Nephron progenitor cell (in vitro differentiated cells): ENCODE measurements at regions not wholly inside any gene's neighbourhood (a gene's known extent, or its start where the extent isn't known, plus 50 kb on each side); places are given as distances from the start of the nearest gene placed in this dataset.
"Not testable (repeated sequence)": the region's sequence is repeated elsewhere in the genome, so short reads cannot be mapped to it uniquely, and the experiment has no call there.

Source experiments
- DNase-seq: peaks from one replicate; pipeline ENCODE4 v3.0.0; 2021
- H3K27ac Mint-ChIP-seq: 2 replicates; pipeline ENCODE4 v1.8.0; 2021; ENCODE audit warnings: mild to moderate bottlenecking, moderate library complexity, mixed read lengths
- H3K27me3 Mint-ChIP-seq: 2 replicates; pipeline ENCODE4 v1.8.0; 2021; ENCODE audit warnings: mild to moderate bottlenecking, low read depth, mixed read lengths; ENCODE audit not compliant: poor library complexity
- H3K36me3 Mint-ChIP-seq: 2 replicates; pipeline ENCODE4 v1.8.0; 2021; ENCODE audit warnings: low read depth, mixed read lengths
- H3K4me1 Mint-ChIP-seq: 2 replicates; pipeline ENCODE4 v1.8.0; 2021; ENCODE audit warnings: mixed read lengths
- H3K4me3 Mint-ChIP-seq: 2 replicates; pipeline ENCODE4 v1.8.0; 2021; ENCODE audit warnings: mild to moderate bottlenecking, moderate library complexity, mixed read lengths
- H3K9me3 Mint-ChIP-seq: 2 replicates; pipeline ENCODE4 v1.8.0; 2021; ENCODE audit warnings: mild to moderate bottlenecking, moderate library complexity, mixed read lengths
- CTCF ChIP-seq: fragments of 200-600 bp; sonication (generic); IDR thresholded peaks from 2 replicates; pipeline ENCODE4 v1.5.0; 2021; ENCODE audit warnings: antibody characterized with exemption

GRCh38 chr6:132023490-132023889 lies 72.3 kb upstream of the CCN2 start:
- DNase-seq, result no peak
- H3K27ac Mint-ChIP-seq, result no peak overlapping the region
- peaks cover 9% of the 10 kb centered on the region for H3K4me1 Mint-ChIP-seq

GRCh38 chr6:132021552-132022375 lies 70.6 kb upstream of the CCN2 start:
- DNase-seq, result no peak
- H3K27ac Mint-ChIP-seq, result no peak overlapping the region
- peaks cover 9% of the 10 kb centered on the region for H3K4me1 Mint-ChIP-seq
- no peak for TF ChIP-seq CTCF
- H3K27me3 Mint-ChIP-seq, result no peaks in the 10 kb centered on the region
- H3K36me3 Mint-ChIP-seq, result no peaks in the 10 kb centered on the region
- no peaks in the 10 kb centered on the region for H3K9me3 Mint-ChIP-seq
- H3K4me3 Mint-ChIP-seq, result no peak overlapping the region

More at GRCh38 chr6:132023490-132023889, 72.3 kb upstream of the CCN2 start:
- TF ChIP-seq CTCF, result no peak
- no peaks in the 10 kb centered on the region for H3K36me3 Mint-ChIP-seq
- no peaks in the 10 kb centered on the region for H3K9me3 Mint-ChIP-seq
- H3K27me3 Mint-ChIP-seq, result no peaks in the 10 kb centered on the region
- no peak overlapping the region for H3K4me3 Mint-ChIP-seq

GRCh38 chr6:132020918-132021317 lies 69.7 kb upstream of the CCN2 start:
- not testable (repeated sequence) for H3K4me3 Mint-ChIP-seq, H3K9me3 Mint-ChIP-seq, DNase-seq, H3K36me3 Mint-ChIP-seq, H3K27me3 Mint-ChIP-seq, H3K27ac Mint-ChIP-seq, H3K4me1 Mint-ChIP-seq

DNA sequence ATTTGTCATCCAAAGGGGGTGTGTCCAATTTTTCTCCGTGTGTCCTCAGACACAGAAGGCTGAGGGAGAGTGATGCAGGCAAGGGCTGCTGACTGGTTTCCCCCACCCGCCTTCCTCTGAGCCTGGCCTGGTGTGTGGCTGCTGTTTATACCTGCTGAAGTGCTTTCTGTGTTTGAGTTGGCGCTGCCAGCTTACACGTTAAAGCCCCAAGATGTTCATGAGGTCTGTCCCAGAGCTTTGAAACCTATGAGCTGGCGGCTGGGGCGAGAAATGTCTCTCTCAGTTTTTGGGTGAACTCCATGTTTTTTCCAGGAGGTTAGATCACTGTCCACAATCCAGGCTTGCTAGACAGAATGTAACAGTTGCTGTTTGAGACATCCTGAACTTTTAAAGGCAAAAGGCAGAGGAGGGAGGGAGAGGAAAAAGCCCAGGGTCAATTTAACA lies 69.0 kb upstream of the CCN2 start:
- Mint-ChIP-seq H3K4me1 (peaks cover 9% of the 10 kb centered on the region), H3K27me3 (no peaks in the 10 kb centered on the region), H3K4me3 (no peak overlapping the region), H3K9me3 (no peaks in the 10 kb centered on the region), H3K27ac (peak overlapping the region; percentile 64), H3K36me3 (no peaks in the 10 kb centered on the region)
- no peak for TF ChIP-seq CTCF
- DNase-seq, result no peak

DNA sequence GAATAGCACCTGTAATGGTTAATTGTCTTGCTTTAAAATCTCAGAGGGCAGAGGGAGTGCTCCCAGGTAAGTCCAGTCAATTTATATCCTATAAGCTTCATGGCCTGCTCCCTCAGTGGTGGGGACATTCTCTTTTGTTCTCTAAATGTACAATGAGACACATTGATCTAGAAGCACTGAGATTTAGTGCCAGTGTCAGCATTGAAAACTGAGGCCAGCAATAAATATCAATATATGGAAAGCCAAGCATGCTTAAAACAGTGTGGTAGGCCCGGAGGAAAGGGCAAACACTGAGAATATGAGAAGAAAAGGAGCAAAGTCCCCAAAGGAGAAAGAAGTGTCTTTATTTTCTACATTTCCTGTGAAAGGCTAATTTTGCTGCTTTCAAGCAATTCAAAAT lies 68.4 kb upstream of the CCN2 start:
- H3K27me3 Mint-ChIP-seq, result no peaks in the 10 kb centered on the region
- no peak for TF ChIP-seq CTCF
- no peak overlapping the region for H3K27ac Mint-ChIP-seq
- H3K36me3 Mint-ChIP-seq, result no peaks in the 10 kb centered on the region
- H3K4me1 Mint-ChIP-seq, result peaks cover 9% of the 10 kb centered on the region
- no peak for DNase-seq
- no peaks in the 10 kb centered on the region for H3K9me3 Mint-ChIP-seq
- no peak overlapping the region for H3K4me3 Mint-ChIP-seq

DNA sequence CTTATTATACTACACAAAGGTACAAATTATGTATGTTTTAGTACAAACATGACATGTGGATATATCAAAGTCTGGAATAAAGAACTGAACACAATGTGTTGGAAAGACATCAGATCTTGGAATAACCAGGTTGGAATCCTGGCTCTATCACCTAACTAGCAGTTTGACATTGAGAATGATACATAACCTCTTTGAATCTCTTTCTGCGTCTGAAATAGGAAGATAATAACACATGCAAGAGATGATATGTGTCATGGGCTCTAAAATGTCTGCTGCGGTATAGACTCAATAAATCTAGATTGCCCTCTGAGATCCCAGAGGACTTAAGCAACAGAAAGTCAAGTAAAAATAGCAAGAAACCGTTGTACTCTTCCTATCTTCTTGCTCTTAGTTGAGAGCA lies 66.8 kb upstream of the CCN2 start:
- Mint-ChIP-seq H3K4me3 (no peak overlapping the region), H3K4me1 (peaks cover 9% of the 10 kb centered on the region), H3K27ac (no peak overlapping the region), H3K36me3 (no peaks in the 10 kb centered on the region), H3K27me3 (no peaks in the 10 kb centered on the region), H3K9me3 (no peaks in the 10 kb centered on the region)
- DNase-seq, result no peak
- no peak for TF ChIP-seq CTCF
